DND-41 (cell line): ENCODE measurements at regions not wholly inside any gene's neighbourhood (a gene's known extent, or its start where the extent isn't known, plus 50 kb on each side); places are given as distances from the start of the nearest gene placed in this dataset.

ENCODE experiments used
- ATAC-seq: fragments of 200-7000 bp; cut with Tn5 transposase; 3 replicates; pipeline ENCODE4 v1.9.1; 2021; ENCODE audit warnings: low read depth; ENCODE audit not compliant: insufficient read depth
- DNase-seq: peaks from one replicate; pipeline ENCODE4 v3.0.0-alpha.2; 2020
- H2AFZ ChIP-seq: 2 replicates; pipeline ENCODE4 v1.6.0; 2012; ENCODE audit warnings: low read depth, low read length
- H3K27ac ChIP-seq: 2 replicates; pipeline ENCODE4 v1.5.1; 2012; ENCODE audit warnings: low read length, inconsistent platforms
- H3K27me3 ChIP-seq: fragments of 200-600 bp; sonication (generic); 2 replicates; pipeline ENCODE4 v1.6.0; 2012; ENCODE audit warnings: low read length, mild to moderate bottlenecking, inconsistent platforms; ENCODE audit not compliant: insufficient read depth, poor library complexity
- H3K36me3 ChIP-seq: 2 replicates; pipeline ENCODE4 v1.5.1; 2012; ENCODE audit warnings: low read length, inconsistent platforms; ENCODE audit not compliant: insufficient read depth
- H3K4me1 ChIP-seq: 2 replicates; pipeline ENCODE4 v1.5.1; 2012; ENCODE audit warnings: mild to moderate bottlenecking, low read length; ENCODE audit not compliant: insufficient read depth
- H3K4me2 ChIP-seq: 2 replicates; pipeline ENCODE4 v1.6.0; 2012; ENCODE audit warnings: mild to moderate bottlenecking, moderate library complexity, low read length, inconsistent platforms; ENCODE audit not compliant: insufficient read depth
- H3K4me3 ChIP-seq, 2 experiments: fragments of 200-600 bp in 1 of 2; shearing (Covaris generic) in 1 of 2; 2 replicates each; pipeline ENCODE4 v1.5.1; 2012 to 2016; ENCODE audit warnings: inconsistent platforms in 2 of 2, low read length in 2 of 2, mild to moderate bottlenecking in 2 of 2, low read depth in 1 of 2, moderate library complexity in 1 of 2
- H3K79me2 ChIP-seq: 2 replicates; pipeline ENCODE4 v1.6.0; 2012; ENCODE audit warnings: low read length, inconsistent platforms; ENCODE audit not compliant: insufficient read depth
- H3K9ac ChIP-seq: 2 replicates; pipeline ENCODE4 v1.6.0; 2012; ENCODE audit warnings: low read depth, mild to moderate bottlenecking, inconsistent platforms, low read length, moderate library complexity
- H3K9me3 ChIP-seq: 2 replicates; pipeline ENCODE4 v1.5.1; 2012; ENCODE audit warnings: low read length, moderate library complexity, mild to moderate bottlenecking, inconsistent platforms; ENCODE audit not compliant: insufficient read depth, severe bottlenecking
- H4K20me1 ChIP-seq: 2 replicates; pipeline ENCODE4 v1.6.0; 2012; ENCODE audit warnings: low read length; ENCODE audit not compliant: insufficient read depth
- EZH2 ChIP-seq: IDR thresholded peaks from 3 replicates; pipeline ENCODE4 v1.6.1; 2012; ENCODE audit warnings: borderline replicate concordance, low read depth, mild to moderate bottlenecking, moderate library complexity, low read length, inconsistent platforms; ENCODE audit not compliant: severe bottlenecking
- TF ChIP-seq, protein P1 (sequence below): IDR thresholded peaks from 2 replicates; pipeline ENCODE4 v1.5.1; 2012; ENCODE audit warnings: borderline replicate concordance, low read length, moderate library complexity, mild to moderate bottlenecking; ENCODE audit not compliant: poor library complexity, severe bottlenecking; ENCODE audit errors: extremely low read depth

DNA sequence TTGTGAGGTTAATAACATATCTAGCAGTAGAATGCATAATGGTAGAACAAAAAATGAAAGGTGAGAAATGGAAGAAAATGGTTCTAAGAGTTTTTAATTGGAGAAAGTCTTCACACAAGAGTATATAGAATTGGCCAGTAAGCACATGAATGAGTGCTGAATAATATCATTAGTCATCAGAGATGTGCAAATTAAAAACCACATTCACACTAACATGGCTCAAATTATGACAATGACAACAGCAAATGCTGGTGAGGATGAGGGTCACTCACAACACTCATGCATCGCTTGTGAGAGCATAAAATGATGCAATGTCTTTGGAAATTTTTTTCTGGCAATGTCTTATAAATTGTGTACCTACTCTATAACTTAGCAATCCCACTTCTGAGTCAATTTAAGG lies 1355.4 kb upstream of the ACVR2A start:
- H3K9ac ChIP-seq, result no peak overlapping the region
- H3K4me1 ChIP-seq, result no peaks in the 10 kb centered on the region
- no peak overlapping the region for H3K4me3 ChIP-seq
- H3K4me2 ChIP-seq, result no peak overlapping the region
- H2AFZ ChIP-seq, result no peak overlapping the region
- DNase-seq, result no peak
- no peak overlapping the region for H3K27ac ChIP-seq
- no peak for TF ChIP-seq EZH2
- TF ChIP-seq, protein P1, sequence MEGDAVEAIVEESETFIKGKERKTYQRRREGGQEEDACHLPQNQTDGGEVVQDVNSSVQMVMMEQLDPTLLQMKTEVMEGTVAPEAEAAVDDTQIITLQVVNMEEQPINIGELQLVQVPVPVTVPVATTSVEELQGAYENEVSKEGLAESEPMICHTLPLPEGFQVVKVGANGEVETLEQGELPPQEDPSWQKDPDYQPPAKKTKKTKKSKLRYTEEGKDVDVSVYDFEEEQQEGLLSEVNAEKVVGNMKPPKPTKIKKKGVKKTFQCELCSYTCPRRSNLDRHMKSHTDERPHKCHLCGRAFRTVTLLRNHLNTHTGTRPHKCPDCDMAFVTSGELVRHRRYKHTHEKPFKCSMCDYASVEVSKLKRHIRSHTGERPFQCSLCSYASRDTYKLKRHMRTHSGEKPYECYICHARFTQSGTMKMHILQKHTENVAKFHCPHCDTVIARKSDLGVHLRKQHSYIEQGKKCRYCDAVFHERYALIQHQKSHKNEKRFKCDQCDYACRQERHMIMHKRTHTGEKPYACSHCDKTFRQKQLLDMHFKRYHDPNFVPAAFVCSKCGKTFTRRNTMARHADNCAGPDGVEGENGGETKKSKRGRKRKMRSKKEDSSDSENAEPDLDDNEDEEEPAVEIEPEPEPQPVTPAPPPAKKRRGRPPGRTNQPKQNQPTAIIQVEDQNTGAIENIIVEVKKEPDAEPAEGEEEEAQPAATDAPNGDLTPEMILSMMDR, result no peak
- no peaks in the 10 kb centered on the region for H3K36me3 ChIP-seq
- H3K9me3 ChIP-seq, result peaks cover 3% of the 10 kb centered on the region
- ATAC-seq, result no peak
- no peaks in the 10 kb centered on the region for H3K27me3 ChIP-seq
- H3K79me2 ChIP-seq, result no peaks in the 10 kb centered on the region
- no peaks in the 10 kb centered on the region for H4K20me1 ChIP-seq

DNA sequence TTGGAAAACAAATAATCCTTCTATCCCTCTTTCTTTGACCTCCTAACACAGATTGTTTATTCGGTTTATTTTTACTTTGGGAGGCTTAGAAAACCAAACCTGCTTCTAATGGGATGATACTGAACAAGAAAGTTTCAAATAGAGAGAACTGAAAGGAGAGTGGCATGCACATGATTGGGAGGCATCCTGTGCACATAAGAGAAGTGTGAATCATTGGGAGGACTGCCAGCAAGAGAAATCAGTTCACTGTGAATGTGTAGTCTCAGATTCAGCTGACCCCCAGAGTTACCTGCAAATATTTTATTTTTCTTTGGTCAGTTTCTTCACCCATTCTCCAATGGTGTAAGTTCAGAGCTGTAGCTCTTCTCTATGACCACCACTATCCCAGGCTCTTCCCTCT lies 1363.2 kb upstream of the ACVR2A start:
- TF ChIP-seq, protein P1, result no peak
- no peak for TF ChIP-seq EZH2
- H3K36me3 ChIP-seq, result no peaks in the 10 kb centered on the region
- no peak overlapping the region for H3K4me3 ChIP-seq
- no peak overlapping the region for H3K27ac ChIP-seq
- ATAC-seq (no peak), DNase-seq (no peak)
- no peaks in the 10 kb centered on the region for H3K4me1 ChIP-seq
- H3K9ac ChIP-seq, result no peak overlapping the region
- H4K20me1 ChIP-seq, result no peaks in the 10 kb centered on the region
- no peak overlapping the region for H2AFZ ChIP-seq
- no peaks in the 10 kb centered on the region for H3K79me2 ChIP-seq
- no peaks in the 10 kb centered on the region for H3K27me3 ChIP-seq
- H3K9me3 ChIP-seq, result no peaks in the 10 kb centered on the region
- no peak overlapping the region for H3K4me2 ChIP-seq

DNA sequence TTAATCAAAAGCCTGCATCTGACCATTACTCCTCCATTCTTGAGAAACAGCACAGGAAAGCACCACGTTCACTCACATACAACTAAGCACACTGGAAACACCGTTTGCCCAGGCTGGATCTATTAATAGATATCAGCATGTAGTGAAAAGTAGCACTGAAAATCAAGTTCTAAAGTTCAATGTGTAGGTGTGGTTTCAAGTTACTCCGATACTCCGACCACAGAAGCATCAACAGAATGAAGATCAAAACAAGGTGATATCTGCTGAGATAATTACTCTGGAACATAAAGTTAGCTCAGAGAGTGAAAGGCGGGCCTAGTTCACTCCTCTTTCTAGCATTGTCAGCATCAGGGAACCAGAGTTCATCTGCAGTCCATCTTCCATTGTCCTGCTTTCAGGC lies 1367.4 kb upstream of the ACVR2A start:
- H3K27me3 ChIP-seq, result no peaks in the 10 kb centered on the region
- no peak overlapping the region for H2AFZ ChIP-seq
- no peaks in the 10 kb centered on the region for H3K4me1 ChIP-seq
- no peaks in the 10 kb centered on the region for H3K36me3 ChIP-seq
- no peak overlapping the region for H3K27ac ChIP-seq
- TF ChIP-seq, protein P1, result no peak
- TF ChIP-seq EZH2, result no peak
- ATAC-seq (no peak), DNase-seq (no peak)
- no peaks in the 10 kb centered on the region for H3K79me2 ChIP-seq
- H3K4me2 ChIP-seq, result no peak overlapping the region
- H3K4me3 ChIP-seq, result no peak overlapping the region
- H3K9ac ChIP-seq, result no peak overlapping the region
- H3K9me3 ChIP-seq, result no peaks in the 10 kb centered on the region
- H4K20me1 ChIP-seq, result no peaks in the 10 kb centered on the region

DNA sequence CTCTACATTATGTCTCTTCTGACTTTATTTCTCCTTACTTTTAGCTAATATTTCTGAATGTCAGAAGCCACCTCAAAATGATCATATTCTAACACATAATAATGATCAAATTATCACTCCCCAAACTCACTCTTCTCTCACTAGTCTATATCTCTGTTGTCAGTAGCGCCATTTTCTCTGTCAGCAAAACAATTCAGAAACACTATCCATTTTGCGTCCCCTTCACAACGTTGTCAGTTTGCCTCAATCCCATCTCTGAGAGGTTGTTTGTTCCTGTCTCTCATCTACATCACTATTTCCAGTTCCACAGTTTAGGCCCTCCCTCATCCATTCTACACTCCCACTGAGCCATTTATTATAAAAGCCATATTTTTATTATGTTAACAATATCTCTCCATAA lies 1376.3 kb upstream of the ACVR2A start:
- Histone ChIP-seq H2AFZ (no peak overlapping the region), H4K20me1 (no peaks in the 10 kb centered on the region), H3K79me2 (no peaks in the 10 kb centered on the region), H3K4me3 (no peak overlapping the region), H3K27ac (no peak overlapping the region), H3K4me2 (no peak overlapping the region), H3K4me1 (no peaks in the 10 kb centered on the region), H3K9ac (no peak overlapping the region), H3K27me3 (no peaks in the 10 kb centered on the region), H3K36me3 (no peaks in the 10 kb centered on the region), H3K9me3 (no peaks in the 10 kb centered on the region)
- no peak for DNase-seq
- TF ChIP-seq EZH2, result no peak
- TF ChIP-seq, protein P1, result no peak
- ATAC-seq, result no peak
